DOHH2 (cell line): ENCODE measurements at regions not wholly inside any gene's neighbourhood (a gene's known extent, or its start where the extent isn't known, plus 50 kb on each side); places are given as distances from the start of the nearest gene placed in this dataset.

Experiments
- EZH2phosphoT487 ChIP-seq: fragments of 200-600 bp; sonication (generic); IDR thresholded peaks from 2 replicates; pipeline ENCODE4 v1.6.1; 2017; ENCODE audit warnings: borderline replicate concordance, mild to moderate bottlenecking, antibody characterized with exemption, low read length, moderate library complexity, mixed read lengths
- TF ChIP-seq, protein P1 (sequence below): fragments of 200-600 bp; sonication (generic); IDR thresholded peaks from one replicate; pipeline ENCODE4 v1.5.1; 2014; ENCODE audit warnings: antibody characterized with exemption, mild to moderate bottlenecking, low read depth, low read length; ENCODE audit not compliant: poor library complexity, severe bottlenecking

DNA sequence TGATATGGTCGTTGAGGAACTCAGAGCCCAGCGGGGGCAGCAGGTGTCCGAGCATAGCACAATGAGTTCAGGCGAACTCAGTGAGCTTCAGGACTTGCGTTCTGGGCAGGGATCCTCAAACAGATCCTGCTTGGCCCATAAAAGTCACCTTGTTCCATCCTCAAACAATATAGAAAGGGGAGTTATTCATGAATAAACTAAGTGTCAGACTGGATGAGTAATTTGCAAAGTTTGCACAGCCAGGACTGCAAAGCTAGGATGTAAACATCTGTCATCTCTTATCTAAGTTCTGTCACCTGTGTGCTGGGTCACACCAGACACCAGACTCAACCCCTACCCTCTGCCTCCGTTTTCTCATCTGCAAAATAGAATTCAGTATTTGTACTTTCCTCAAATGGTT lies 58.0 kb upstream of the PFKP start:
- TF ChIP-seq, protein P1, sequence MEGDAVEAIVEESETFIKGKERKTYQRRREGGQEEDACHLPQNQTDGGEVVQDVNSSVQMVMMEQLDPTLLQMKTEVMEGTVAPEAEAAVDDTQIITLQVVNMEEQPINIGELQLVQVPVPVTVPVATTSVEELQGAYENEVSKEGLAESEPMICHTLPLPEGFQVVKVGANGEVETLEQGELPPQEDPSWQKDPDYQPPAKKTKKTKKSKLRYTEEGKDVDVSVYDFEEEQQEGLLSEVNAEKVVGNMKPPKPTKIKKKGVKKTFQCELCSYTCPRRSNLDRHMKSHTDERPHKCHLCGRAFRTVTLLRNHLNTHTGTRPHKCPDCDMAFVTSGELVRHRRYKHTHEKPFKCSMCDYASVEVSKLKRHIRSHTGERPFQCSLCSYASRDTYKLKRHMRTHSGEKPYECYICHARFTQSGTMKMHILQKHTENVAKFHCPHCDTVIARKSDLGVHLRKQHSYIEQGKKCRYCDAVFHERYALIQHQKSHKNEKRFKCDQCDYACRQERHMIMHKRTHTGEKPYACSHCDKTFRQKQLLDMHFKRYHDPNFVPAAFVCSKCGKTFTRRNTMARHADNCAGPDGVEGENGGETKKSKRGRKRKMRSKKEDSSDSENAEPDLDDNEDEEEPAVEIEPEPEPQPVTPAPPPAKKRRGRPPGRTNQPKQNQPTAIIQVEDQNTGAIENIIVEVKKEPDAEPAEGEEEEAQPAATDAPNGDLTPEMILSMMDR = no peak
- TF ChIP-seq EZH2phosphoT487 = no peak
